WTC11 (cell line): ENCODE measurements at regions not wholly inside any gene's neighbourhood (a gene's known extent, or its start where the extent isn't known, plus 50 kb on each side); places are given as distances from the start of the nearest gene placed in this dataset.
"Not testable (repeated sequence)": the region's sequence is repeated elsewhere in the genome, so short reads cannot be mapped to it uniquely, and the experiment has no call there.

Experiments used
- ATAC-seq: fragments of 200-7000 bp; cut with Tn5 transposase; 2 replicates; pipeline ENCODE4 v1.10.0; 2021; ENCODE audit warnings: mild to moderate bottlenecking, moderate library complexity
- CTCF ChIA-PET: fragments of 300-600 bp; sonication (Branson Sonifier 250); formaldehyde crosslinking; loops from one replicate; lab custom pipeline; 2021; ENCODE audit warnings: antibody characterized with exemption; lab: Charles Lee
- POLR2A ChIA-PET: fragments of 350-600 bp; sonication (Branson Sonifier 250); formaldehyde crosslinking; loops from one replicate; lab custom pipeline; 2021; ENCODE audit warnings: antibody characterized with exemption; lab: Charles Lee
- DNase-seq: peaks from one replicate; pipeline ENCODE4 v3.0.0; 2021; ENCODE audit warnings: low spot score
- H3K27ac Mint-ChIP-seq: 2 replicates; pipeline ENCODE4 v1.8.0; 2021; ENCODE audit warnings: mixed read lengths
- H3K27me3 Mint-ChIP-seq: 2 replicates; pipeline ENCODE4 v1.8.0; 2021; ENCODE audit warnings: low read depth, mild to moderate bottlenecking, moderate library complexity, mixed read lengths
- H3K36me3 Mint-ChIP-seq: 2 replicates; pipeline ENCODE4 v1.8.0; 2021; ENCODE audit warnings: mixed read lengths
- H3K4me1 Mint-ChIP-seq: 2 replicates; pipeline ENCODE4 v1.8.0; 2022; ENCODE audit warnings: mixed read lengths
- H3K4me3 Mint-ChIP-seq: 2 replicates; pipeline ENCODE4 v1.8.0; 2021; ENCODE audit warnings: mild to moderate bottlenecking, moderate library complexity, mixed read lengths
- H3K9me3 Mint-ChIP-seq: 2 replicates; pipeline ENCODE4 v1.8.0; 2021; ENCODE audit warnings: mixed read lengths
- AFF4 ChIP-seq: sonication (generic); formaldehyde crosslinking; IDR thresholded peaks from 2 replicates; pipeline ENCODE4 v1.8.1; 2023; ENCODE audit warnings: mild to moderate bottlenecking, missing genetic modification reagents, borderline replicate concordance
- AR ChIP-seq: fragments of 250-450 bp; sonication (Bioruptor Pico); IDR thresholded peaks from 2 replicates; pipeline ENCODE4 v1.9.0; 2021; ENCODE audit warnings: mild to moderate bottlenecking
- ATF1 ChIP-seq: sonication (generic); formaldehyde crosslinking; IDR thresholded peaks from 2 replicates; pipeline ENCODE4 v1.8.1; 2023; ENCODE audit warnings: mild to moderate bottlenecking, moderate library complexity, missing genetic modification reagents
- ATF6 ChIP-seq: sonication (generic); formaldehyde crosslinking; IDR thresholded peaks from 2 replicates; pipeline ENCODE4 v1.8.1; 2023; ENCODE audit warnings: mild to moderate bottlenecking, missing genetic modification reagents
- CREB1 ChIP-seq: sonication (generic); formaldehyde crosslinking; IDR thresholded peaks from 2 replicates; pipeline ENCODE4 v1.8.0; 2023; ENCODE audit warnings: mild to moderate bottlenecking, missing genetic modification reagents
- FOXK1 ChIP-seq: sonication (generic); formaldehyde crosslinking; IDR thresholded peaks from 2 replicates; pipeline ENCODE4 v1.8.0; 2022; ENCODE audit warnings: mild to moderate bottlenecking, moderate library complexity, missing genetic modification reagents
- KAT7 ChIP-seq: sonication (generic); formaldehyde crosslinking; IDR thresholded peaks from 2 replicates; pipeline ENCODE4 v1.8.1; 2023; ENCODE audit warnings: missing genetic modification reagents, mild to moderate bottlenecking, borderline replicate concordance
- MAX ChIP-seq: sonication (generic); formaldehyde crosslinking; IDR thresholded peaks from 2 replicates; pipeline ENCODE4 v1.8.0; 2022; ENCODE audit warnings: mild to moderate bottlenecking, missing genetic modification reagents
- OVOL2 ChIP-seq: fragments of 250-450 bp; sonication (Bioruptor Pico); IDR thresholded peaks from 2 replicates; pipeline ENCODE4 v1.9.0; 2021; ENCODE audit warnings: mild to moderate bottlenecking, borderline replicate concordance
- RELA ChIP-seq: sonication (generic); formaldehyde crosslinking; IDR thresholded peaks from 2 replicates; pipeline ENCODE4 v1.8.1; 2022; ENCODE audit warnings: missing genetic modification reagents, mild to moderate bottlenecking, borderline replicate concordance
- RORB ChIP-seq: fragments of 250-450 bp; sonication (Bioruptor Pico); IDR thresholded peaks from 2 replicates; pipeline ENCODE4 v1.9.0; 2021; ENCODE audit warnings: mild to moderate bottlenecking
- SP1 ChIP-seq: sonication (generic); formaldehyde crosslinking; conservative IDR thresholded peaks from 2 replicates; pipeline ENCODE4 v1.8.1; 2022; ENCODE audit warnings: missing genetic modification reagents
- TCF7 ChIP-seq: sonication (generic); formaldehyde crosslinking; IDR thresholded peaks from 2 replicates; pipeline ENCODE4 v1.8.0; 2022; ENCODE audit warnings: mild to moderate bottlenecking, low read depth, missing genetic modification reagents, moderate library complexity
- ZNF317 ChIP-seq: sonication (generic); formaldehyde crosslinking; IDR thresholded peaks from 2 replicates; pipeline ENCODE4 v1.8.1; 2023; ENCODE audit warnings: low read depth, mild to moderate bottlenecking, moderate library complexity, missing genetic modification reagents, borderline replicate concordance
- ZNF416 ChIP-seq: fragments of 250-450 bp; sonication (Bioruptor Pico); IDR thresholded peaks from 2 replicates; pipeline ENCODE4 v1.9.0; 2021; ENCODE audit warnings: mild to moderate bottlenecking, inconsistent platforms
- ZNF423 ChIP-seq: fragments of 250-450 bp; sonication (Bioruptor Pico); IDR thresholded peaks from 2 replicates; pipeline ENCODE4 v2.1.2; 2022; ENCODE audit warnings: mild to moderate bottlenecking, moderate library complexity

GRCh38 chr10:35858676-35859283 is 216.7 kb upstream of the FZD8 start:
- TF ChIP-seq FOXK1 (0 out of 2 replicates have a peak, but pooled peaks have one; percentile 53), MAX (CRISPR knock-in tag) (0 out of 2 replicates have a peak, but pooled peaks have one; percentile 37), ZNF317 (CRISPR knock-in tag) (0 out of 2 replicates have a peak, but pooled peaks have one; percentile 13)
- CTCF ChIA-PET, H3K4me1 Mint-ChIP-seq, H3K27me3 Mint-ChIP-seq, POLR2A ChIA-PET, ATAC-seq: not testable (repeated sequence)
- H3K4me3 Mint-ChIP-seq: peak overlapping the region; percentile 94
- DNase-seq: peak; percentile 67
- H3K36me3 Mint-ChIP-seq: peaks cover 14% of the 10 kb centered on the region
- peaks cover 12% of the 10 kb centered on the region for H3K9me3 Mint-ChIP-seq
- peak overlapping the region; percentile 94 for H3K27ac Mint-ChIP-seq

GRCh38 chr10:35857860-35858259 is 215.8 kb upstream of the FZD8 start:
- Mint-ChIP-seq H3K9me3 (peaks cover 10% of the 10 kb centered on the region), H3K36me3 (peaks cover 12% of the 10 kb centered on the region), H3K27ac (no peak overlapping the region), H3K4me1 (peaks cover 7% of the 10 kb centered on the region), H3K27me3 (no peaks in the 10 kb centered on the region), H3K4me3 (peak overlapping the region; percentile 94)
- DNase-seq: no peak
- TF ChIP-seq ATF1 (CRISPR knock-in tag): no peak
- TF ChIP-seq RORB (CRISPR knock-in tag): no peak
- TF ChIP-seq AR (CRISPR knock-in tag): no peak
- CTCF ChIA-PET: no interaction called here
- POLR2A ChIA-PET: no interaction called here
- ATAC-seq: no peak

GRCh38 chr10:35855155-35855947 is 213.3 kb upstream of the FZD8 start:
- CTCF ChIA-PET: no interaction called here
- H3K27ac Mint-ChIP-seq: no peak overlapping the region

GRCh38 chr10:35854661-35855060 is 212.6 kb upstream of the FZD8 start:
- no peak overlapping the region for H3K4me3 Mint-ChIP-seq
- no peak overlapping the region for H3K27ac Mint-ChIP-seq
- ChIA-PET CTCF (no interaction called here), POLR2A (no interaction called here)
- H3K27me3 Mint-ChIP-seq: no peaks in the 10 kb centered on the region
- H3K4me1 Mint-ChIP-seq: peaks cover 11% of the 10 kb centered on the region
- no peak for ATAC-seq
- no peaks in the 10 kb centered on the region for H3K9me3 Mint-ChIP-seq
- DNase-seq: no peak
- H3K36me3 Mint-ChIP-seq: peaks cover 3% of the 10 kb centered on the region; the same call in 1 of the 2 replicates
- TF ChIP-seq AFF4 (CRISPR knock-in tag) (no peak), ZNF423 (no peak), SP1 (CRISPR knock-in tag) (no peak), OVOL2 (CRISPR knock-in tag) (no peak), KAT7 (no peak), RELA (CRISPR knock-in tag) (no peak), ZNF416 (CRISPR knock-in tag) (no peak), TCF7 (CRISPR knock-in tag) (no peak)

More at GRCh38 chr10:35855155-35855947, 213.3 kb upstream of the FZD8 start:
- H3K4me1 Mint-ChIP-seq: peaks cover 7% of the 10 kb centered on the region
- no peak for ATAC-seq
- H3K27me3 Mint-ChIP-seq: no peaks in the 10 kb centered on the region
- H3K4me3 Mint-ChIP-seq: no peak overlapping the region
- POLR2A ChIA-PET: no interaction called here
- no peaks in the 10 kb centered on the region for H3K9me3 Mint-ChIP-seq
- TF ChIP-seq ATF1 (CRISPR knock-in tag): no peak
- no peak for TF ChIP-seq CREB1 (CRISPR knock-in tag)
- TF ChIP-seq ATF6 (CRISPR knock-in tag): no peak
- no peak for DNase-seq
- peaks cover 4% of the 10 kb centered on the region; the same call in 1 of the 2 replicates for H3K36me3 Mint-ChIP-seq
